ENCODE measurements at regions not wholly inside any gene's neighbourhood (a gene's known extent, or its start where the extent isn't known, plus 50 kb on each side); places are given as distances from the start of the nearest gene placed in this dataset.

DNA sequence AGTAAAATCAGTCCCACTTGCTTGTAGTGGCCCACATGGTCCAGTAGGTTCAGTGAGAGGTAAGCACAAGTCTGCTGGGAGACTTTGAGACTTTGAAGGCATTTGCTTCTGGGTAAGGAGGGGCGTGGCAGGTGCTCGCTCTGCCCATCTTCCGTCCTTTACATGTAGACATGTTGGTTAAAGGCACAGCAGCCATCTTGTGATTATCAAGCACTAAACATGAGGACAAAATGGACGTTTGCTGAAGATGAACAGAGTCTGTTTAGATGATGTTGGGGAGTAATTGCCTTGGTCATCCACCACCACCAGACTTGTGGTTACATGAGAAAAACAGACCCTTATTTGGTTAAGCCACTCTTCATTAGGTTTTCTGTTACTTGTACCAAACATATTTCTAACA lies 252.8 kb upstream of the PARD3B start:
- Mint-ChIP-seq H3K9me3 (peaks cover 5% of the 10 kb centered on the region), H3K4me3 (no peak overlapping the region), H3K4me1 (peaks cover 7% of the 10 kb centered on the region; the same call in 1 of the 2 replicates), H3K27me3 (ENCODE audit: low read depth) (peaks cover 4% of the 10 kb centered on the region; the same call in 1 of the 2 replicates), H3K36me3 (no peaks in the 10 kb centered on the region), H3K27ac (no peak overlapping the region)
- POLR2A ChIA-PET, result no interaction called here
- ATAC-seq (no peak), DNase-seq (ENCODE audit: low spot score) (no peak)
- CTCF ChIA-PET, result no interaction called here
- TF ChIP-seq CREB1 (CRISPR knock-in tag; IDR thresholded peaks at IDR 0.05), result no peak
- TF ChIP-seq, protein P1, sequence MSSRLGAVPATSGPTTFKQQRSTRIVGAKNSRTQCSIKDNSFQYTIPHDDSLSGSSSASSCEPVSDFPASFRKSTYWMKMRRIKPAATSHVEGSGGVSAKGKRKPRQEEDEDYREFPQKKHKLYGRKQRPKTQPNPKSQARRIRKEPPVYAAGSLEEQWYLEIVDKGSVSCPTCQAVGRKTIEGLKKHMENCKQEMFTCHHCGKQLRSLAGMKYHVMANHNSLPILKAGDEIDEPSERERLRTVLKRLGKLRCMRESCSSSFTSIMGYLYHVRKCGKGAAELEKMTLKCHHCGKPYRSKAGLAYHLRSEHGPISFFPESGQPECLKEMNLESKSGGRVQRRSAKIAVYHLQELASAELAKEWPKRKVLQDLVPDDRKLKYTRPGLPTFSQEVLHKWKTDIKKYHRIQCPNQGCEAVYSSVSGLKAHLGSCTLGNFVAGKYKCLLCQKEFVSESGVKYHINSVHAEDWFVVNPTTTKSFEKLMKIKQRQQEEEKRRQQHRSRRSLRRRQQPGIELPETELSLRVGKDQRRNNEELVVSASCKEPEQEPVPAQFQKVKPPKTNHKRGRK (CRISPR knock-in tag; IDR thresholded peaks at IDR 0.05; ENCODE audit: borderline replicate concordance), result no peak
- TF ChIP-seq, protein P2, sequence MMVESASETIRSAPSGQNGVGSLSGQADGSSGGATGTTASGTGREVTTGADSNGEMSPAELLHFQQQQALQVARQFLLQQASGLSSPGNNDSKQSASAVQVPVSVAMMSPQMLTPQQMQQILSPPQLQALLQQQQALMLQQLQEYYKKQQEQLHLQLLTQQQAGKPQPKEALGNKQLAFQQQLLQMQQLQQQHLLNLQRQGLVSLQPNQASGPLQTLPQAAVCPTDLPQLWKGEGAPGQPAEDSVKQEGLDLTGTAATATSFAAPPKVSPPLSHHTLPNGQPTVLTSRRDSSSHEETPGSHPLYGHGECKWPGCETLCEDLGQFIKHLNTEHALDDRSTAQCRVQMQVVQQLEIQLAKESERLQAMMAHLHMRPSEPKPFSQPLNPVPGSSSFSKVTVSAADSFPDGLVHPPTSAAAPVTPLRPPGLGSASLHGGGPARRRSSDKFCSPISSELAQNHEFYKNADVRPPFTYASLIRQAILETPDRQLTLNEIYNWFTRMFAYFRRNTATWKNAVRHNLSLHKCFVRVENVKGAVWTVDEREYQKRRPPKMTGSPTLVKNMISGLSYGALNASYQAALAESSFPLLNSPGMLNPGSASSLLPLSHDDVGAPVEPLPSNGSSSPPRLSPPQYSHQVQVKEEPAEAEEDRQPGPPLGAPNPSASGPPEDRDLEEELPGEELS (CRISPR knock-in tag; IDR thresholded peaks at IDR 0.05), result no peak
- no peak for TF ChIP-seq CREM (CRISPR knock-in tag; IDR thresholded peaks at IDR 0.05)
- no peak for TF ChIP-seq SMAD3 (CRISPR knock-in tag; IDR thresholded peaks at IDR 0.05; ENCODE audit: borderline replicate concordance)
- TF ChIP-seq JAZF1 (CRISPR knock-in tag; IDR thresholded peaks at IDR 0.05), result no peak
- TF ChIP-seq KAT7 (CRISPR knock-in tag; IDR thresholded peaks at IDR 0.05; ENCODE audit: borderline replicate concordance), result no peak
- TF ChIP-seq, protein P3, sequence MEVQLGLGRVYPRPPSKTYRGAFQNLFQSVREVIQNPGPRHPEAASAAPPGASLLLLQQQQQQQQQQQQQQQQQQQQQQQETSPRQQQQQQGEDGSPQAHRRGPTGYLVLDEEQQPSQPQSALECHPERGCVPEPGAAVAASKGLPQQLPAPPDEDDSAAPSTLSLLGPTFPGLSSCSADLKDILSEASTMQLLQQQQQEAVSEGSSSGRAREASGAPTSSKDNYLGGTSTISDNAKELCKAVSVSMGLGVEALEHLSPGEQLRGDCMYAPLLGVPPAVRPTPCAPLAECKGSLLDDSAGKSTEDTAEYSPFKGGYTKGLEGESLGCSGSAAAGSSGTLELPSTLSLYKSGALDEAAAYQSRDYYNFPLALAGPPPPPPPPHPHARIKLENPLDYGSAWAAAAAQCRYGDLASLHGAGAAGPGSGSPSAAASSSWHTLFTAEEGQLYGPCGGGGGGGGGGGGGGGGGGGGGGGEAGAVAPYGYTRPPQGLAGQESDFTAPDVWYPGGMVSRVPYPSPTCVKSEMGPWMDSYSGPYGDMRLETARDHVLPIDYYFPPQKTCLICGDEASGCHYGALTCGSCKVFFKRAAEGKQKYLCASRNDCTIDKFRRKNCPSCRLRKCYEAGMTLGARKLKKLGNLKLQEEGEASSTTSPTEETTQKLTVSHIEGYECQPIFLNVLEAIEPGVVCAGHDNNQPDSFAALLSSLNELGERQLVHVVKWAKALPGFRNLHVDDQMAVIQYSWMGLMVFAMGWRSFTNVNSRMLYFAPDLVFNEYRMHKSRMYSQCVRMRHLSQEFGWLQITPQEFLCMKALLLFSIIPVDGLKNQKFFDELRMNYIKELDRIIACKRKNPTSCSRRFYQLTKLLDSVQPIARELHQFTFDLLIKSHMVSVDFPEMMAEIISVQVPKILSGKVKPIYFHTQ (CRISPR knock-in tag; IDR thresholded peaks at IDR 0.05), result no peak
- no peak for TF ChIP-seq GABPB1 (CRISPR knock-in tag; IDR thresholded peaks at IDR 0.05)
- TF ChIP-seq, protein P4, sequence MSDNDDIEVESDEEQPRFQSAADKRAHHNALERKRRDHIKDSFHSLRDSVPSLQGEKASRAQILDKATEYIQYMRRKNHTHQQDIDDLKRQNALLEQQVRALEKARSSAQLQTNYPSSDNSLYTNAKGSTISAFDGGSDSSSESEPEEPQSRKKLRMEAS (CRISPR knock-in tag; IDR thresholded peaks at IDR 0.05), result no peak
- TF ChIP-seq ZNF121 (CRISPR knock-in tag; IDR thresholded peaks at IDR 0.05), result no peak
- TF ChIP-seq, protein P5, sequence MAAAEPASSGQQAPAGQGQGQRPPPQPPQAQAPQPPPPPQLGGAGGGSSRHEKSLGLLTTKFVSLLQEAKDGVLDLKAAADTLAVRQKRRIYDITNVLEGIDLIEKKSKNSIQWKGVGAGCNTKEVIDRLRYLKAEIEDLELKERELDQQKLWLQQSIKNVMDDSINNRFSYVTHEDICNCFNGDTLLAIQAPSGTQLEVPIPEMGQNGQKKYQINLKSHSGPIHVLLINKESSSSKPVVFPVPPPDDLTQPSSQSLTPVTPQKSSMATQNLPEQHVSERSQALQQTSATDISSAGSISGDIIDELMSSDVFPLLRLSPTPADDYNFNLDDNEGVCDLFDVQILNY (CRISPR knock-in tag; IDR thresholded peaks at IDR 0.05), result no peak
- no peak for TF ChIP-seq FOXJ3 (CRISPR knock-in tag; IDR thresholded peaks at IDR 0.05; ENCODE audit: borderline replicate concordance)
- TF ChIP-seq, protein P6, sequence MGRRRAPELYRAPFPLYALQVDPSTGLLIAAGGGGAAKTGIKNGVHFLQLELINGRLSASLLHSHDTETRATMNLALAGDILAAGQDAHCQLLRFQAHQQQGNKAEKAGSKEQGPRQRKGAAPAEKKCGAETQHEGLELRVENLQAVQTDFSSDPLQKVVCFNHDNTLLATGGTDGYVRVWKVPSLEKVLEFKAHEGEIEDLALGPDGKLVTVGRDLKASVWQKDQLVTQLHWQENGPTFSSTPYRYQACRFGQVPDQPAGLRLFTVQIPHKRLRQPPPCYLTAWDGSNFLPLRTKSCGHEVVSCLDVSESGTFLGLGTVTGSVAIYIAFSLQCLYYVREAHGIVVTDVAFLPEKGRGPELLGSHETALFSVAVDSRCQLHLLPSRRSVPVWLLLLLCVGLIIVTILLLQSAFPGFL (CRISPR knock-in tag; IDR thresholded peaks at IDR 0.05; ENCODE audit: borderline replicate concordance), result no peak
- TF ChIP-seq RORB (CRISPR knock-in tag; IDR thresholded peaks at IDR 0.05), result no peak
- TF ChIP-seq, protein P7, sequence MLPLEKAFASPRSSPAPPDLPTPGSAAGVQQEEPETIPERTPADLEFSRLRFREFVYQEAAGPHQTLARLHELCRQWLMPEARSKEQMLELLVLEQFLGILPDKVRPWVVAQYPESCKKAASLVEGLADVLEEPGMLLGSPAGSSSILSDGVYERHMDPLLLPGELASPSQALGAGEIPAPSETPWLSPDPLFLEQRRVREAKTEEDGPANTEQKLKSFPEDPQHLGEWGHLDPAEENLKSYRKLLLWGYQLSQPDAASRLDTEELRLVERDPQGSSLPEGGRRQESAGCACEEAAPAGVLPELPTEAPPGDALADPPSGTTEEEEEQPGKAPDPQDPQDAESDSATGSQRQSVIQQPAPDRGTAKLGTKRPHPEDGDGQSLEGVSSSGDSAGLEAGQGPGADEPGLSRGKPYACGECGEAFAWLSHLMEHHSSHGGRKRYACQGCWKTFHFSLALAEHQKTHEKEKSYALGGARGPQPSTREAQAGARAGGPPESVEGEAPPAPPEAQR (CRISPR knock-in tag; IDR thresholded peaks at IDR 0.05), result no peak
- TF ChIP-seq, protein P8, sequence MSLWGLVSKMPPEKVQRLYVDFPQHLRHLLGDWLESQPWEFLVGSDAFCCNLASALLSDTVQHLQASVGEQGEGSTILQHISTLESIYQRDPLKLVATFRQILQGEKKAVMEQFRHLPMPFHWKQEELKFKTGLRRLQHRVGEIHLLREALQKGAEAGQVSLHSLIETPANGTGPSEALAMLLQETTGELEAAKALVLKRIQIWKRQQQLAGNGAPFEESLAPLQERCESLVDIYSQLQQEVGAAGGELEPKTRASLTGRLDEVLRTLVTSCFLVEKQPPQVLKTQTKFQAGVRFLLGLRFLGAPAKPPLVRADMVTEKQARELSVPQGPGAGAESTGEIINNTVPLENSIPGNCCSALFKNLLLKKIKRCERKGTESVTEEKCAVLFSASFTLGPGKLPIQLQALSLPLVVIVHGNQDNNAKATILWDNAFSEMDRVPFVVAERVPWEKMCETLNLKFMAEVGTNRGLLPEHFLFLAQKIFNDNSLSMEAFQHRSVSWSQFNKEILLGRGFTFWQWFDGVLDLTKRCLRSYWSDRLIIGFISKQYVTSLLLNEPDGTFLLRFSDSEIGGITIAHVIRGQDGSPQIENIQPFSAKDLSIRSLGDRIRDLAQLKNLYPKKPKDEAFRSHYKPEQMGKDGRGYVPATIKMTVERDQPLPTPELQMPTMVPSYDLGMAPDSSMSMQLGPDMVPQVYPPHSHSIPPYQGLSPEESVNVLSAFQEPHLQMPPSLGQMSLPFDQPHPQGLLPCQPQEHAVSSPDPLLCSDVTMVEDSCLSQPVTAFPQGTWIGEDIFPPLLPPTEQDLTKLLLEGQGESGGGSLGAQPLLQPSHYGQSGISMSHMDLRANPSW (CRISPR knock-in tag; conservative IDR thresholded peaks at IDR 0.05; ENCODE audit: low read depth), result no peak
- TF ChIP-seq, protein P9, sequence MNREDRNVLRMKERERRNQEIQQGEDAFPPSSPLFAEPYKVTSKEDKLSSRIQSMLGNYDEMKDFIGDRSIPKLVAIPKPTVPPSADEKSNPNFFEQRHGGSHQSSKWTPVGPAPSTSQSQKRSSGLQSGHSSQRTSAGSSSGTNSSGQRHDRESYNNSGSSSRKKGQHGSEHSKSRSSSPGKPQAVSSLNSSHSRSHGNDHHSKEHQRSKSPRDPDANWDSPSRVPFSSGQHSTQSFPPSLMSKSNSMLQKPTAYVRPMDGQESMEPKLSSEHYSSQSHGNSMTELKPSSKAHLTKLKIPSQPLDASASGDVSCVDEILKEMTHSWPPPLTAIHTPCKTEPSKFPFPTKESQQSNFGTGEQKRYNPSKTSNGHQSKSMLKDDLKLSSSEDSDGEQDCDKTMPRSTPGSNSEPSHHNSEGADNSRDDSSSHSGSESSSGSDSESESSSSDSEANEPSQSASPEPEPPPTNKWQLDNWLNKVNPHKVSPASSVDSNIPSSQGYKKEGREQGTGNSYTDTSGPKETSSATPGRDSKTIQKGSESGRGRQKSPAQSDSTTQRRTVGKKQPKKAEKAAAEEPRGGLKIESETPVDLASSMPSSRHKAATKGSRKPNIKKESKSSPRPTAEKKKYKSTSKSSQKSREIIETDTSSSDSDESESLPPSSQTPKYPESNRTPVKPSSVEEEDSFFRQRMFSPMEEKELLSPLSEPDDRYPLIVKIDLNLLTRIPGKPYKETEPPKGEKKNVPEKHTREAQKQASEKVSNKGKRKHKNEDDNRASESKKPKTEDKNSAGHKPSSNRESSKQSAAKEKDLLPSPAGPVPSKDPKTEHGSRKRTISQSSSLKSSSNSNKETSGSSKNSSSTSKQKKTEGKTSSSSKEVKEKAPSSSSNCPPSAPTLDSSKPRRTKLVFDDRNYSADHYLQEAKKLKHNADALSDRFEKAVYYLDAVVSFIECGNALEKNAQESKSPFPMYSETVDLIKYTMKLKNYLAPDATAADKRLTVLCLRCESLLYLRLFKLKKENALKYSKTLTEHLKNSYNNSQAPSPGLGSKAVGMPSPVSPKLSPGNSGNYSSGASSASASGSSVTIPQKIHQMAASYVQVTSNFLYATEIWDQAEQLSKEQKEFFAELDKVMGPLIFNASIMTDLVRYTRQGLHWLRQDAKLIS (CRISPR knock-in tag; IDR thresholded peaks at IDR 0.05; ENCODE audit: borderline replicate concordance), result no peak
- TF ChIP-seq, protein P10, sequence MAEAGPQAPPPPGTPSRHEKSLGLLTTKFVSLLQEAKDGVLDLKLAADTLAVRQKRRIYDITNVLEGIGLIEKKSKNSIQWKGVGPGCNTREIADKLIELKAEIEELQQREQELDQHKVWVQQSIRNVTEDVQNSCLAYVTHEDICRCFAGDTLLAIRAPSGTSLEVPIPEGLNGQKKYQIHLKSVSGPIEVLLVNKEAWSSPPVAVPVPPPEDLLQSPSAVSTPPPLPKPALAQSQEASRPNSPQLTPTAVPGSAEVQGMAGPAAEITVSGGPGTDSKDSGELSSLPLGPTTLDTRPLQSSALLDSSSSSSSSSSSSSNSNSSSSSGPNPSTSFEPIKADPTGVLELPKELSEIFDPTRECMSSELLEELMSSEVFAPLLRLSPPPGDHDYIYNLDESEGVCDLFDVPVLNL (CRISPR knock-in tag; IDR thresholded peaks at IDR 0.05; ENCODE audit: borderline replicate concordance, low read depth), result no peak
